GM12872 (cell line): ENCODE measurements at regions not wholly inside any gene's neighbourhood (a gene's known extent, or its start where the extent isn't known, plus 50 kb on each side); places are given as distances from the start of the nearest gene placed in this dataset.

Source experiments
- TF ChIP-seq, protein P1 (sequence below): IDR thresholded peaks from 3 replicates; pipeline ENCODE4 v1.5.1; 2011; ENCODE audit warnings: low read depth, mild to moderate bottlenecking, low read length, moderate library complexity; ENCODE audit not compliant: insufficient read depth

DNA sequence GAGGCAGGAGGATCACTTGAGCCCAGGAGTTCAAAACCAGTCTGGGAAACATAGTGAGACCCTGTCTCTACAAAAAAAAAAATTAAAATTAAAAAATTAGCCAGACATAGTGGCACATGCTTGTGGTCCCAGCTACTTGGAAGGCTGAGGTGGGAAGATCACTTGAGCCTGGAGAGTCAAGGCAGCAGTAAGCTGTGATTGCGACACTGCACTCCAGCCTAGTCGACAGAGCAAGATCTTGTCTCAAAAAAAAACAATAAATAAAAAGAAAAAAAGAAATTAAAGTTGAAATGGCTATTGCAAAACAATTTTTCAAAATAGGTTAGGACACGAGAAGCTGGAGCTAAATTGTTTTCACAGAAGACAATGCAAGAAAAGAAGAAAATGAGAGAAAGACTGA lies 379.0 kb upstream of the RNF32 start:
- TF ChIP-seq, protein P1, sequence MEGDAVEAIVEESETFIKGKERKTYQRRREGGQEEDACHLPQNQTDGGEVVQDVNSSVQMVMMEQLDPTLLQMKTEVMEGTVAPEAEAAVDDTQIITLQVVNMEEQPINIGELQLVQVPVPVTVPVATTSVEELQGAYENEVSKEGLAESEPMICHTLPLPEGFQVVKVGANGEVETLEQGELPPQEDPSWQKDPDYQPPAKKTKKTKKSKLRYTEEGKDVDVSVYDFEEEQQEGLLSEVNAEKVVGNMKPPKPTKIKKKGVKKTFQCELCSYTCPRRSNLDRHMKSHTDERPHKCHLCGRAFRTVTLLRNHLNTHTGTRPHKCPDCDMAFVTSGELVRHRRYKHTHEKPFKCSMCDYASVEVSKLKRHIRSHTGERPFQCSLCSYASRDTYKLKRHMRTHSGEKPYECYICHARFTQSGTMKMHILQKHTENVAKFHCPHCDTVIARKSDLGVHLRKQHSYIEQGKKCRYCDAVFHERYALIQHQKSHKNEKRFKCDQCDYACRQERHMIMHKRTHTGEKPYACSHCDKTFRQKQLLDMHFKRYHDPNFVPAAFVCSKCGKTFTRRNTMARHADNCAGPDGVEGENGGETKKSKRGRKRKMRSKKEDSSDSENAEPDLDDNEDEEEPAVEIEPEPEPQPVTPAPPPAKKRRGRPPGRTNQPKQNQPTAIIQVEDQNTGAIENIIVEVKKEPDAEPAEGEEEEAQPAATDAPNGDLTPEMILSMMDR: no peak

DNA sequence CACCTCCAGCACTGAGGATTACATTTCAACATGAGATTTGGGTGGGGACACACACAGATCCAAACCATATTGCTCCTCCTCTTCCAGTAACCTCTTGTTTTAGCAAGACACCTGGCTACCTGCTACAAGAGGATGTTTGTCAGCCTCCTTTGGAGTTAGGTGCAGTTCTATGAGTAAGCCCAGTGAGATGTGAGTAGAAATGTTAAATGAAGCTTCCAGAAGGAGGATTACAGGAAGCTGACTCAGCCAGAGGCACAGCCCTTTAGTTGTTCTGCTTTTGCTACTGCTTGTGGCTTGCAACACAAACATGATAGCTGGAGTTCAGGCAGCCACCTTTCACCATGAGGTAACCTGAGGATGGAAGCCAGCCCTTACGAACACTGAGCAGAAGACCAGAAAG lies 382.7 kb upstream of the RNF32 start:
- TF ChIP-seq, protein P1: no peak

DNA sequence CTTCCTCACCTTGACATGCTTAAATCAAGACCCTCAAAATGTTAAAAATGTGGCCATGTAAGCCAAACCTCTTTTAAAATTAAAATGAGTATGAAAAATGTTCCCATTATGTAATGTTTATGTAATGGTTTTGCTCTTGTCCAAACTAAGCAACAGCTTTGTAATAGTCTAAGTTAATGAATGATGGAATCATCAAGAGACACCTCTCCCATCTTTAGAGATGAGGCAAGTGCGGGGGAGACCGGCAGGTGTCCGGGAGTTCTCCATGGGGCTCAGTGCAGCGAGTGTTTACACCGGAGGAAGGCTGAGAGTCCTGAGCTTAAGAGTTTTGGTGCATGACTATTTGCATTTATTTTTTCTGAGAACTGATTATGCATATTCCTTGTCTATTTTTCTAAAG lies 384.9 kb upstream of the RNF32 start:
- TF ChIP-seq, protein P1: no peak

DNA sequence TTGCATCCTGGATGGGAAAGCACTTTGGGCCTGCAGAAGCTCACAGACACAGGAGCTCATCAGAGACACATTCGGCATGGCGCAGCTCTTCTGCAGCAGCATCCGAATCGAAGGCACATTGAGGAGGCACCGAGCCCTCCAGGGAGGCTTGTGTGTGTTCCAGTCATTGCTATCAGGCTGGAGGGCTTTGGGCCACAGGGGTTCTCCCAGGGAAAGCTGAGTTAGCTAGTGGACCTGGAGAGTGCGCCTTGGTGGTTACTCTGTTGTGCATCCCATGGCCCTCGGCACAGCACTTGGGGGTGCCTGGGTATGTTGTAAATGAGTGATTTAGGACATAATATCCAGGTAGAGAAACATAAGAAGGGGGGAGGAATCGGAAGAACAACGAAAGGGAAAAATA lies 388.7 kb upstream of the RNF32 start:
- TF ChIP-seq, protein P1: no peak

GRCh38 chr7:156240532-156240931 lies 400.0 kb upstream of the RNF32 start:
- TF ChIP-seq, protein P1: no peak

DNA sequence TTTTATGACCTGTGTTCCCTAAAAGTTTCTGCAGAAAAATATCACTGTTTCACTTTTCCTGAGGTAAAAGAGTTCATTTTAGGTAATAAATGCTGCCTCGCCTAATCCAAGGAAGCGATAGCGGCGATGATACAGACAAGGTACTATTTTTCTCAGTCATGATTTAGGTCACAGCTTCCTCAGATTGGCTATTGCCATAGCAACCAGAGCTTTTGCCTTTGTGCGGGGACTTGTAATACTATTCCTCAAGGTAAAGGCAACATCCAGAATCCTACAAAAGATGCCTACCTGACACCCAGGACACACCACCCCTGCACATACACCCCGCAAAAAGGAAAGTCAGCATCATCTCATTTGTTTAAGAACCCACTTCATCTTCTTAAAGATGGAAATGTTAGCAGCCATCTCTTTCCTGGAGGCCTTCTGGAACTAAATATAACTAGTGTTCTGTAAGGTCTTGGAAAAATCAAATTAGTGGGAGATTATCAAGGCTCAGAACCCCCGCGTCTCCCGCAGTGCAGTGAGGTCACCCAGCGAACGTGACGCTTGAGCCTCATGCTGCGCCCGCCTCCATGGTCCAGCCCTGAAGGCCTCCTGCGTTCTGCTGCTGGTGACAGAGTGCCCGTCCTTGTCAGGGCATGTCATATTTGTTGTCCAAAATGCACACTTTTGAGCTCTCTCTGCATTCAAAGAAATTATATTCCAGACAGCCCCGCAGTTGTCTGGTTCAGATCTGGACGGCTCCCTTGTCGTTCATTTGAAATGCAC lies 402.0 kb upstream of the RNF32 start:
- TF ChIP-seq, protein P1: no peak

- TF ChIP-seq, protein P1: no peak
Observed at GRCh38 chr7:156237614-156238013, 403.0 kb upstream of the RNF32 start.
